C4-2B (cell line): ENCODE measurements at regions not wholly inside any gene's neighbourhood (a gene's known extent, or its start where the extent isn't known, plus 50 kb on each side); places are given as distances from the start of the nearest gene placed in this dataset.

Experiments used
- ZFX ChIP-seq: fragments of 450-650 bp; IDR thresholded peaks from 2 replicates; pipeline ENCODE4 v1.6.1; 2017
- TF ChIP-seq, protein P1 (sequence below): fragments of 450-650 bp; conservative IDR thresholded peaks from 2 replicates; pipeline ENCODE4 v1.5.1; 2017; ENCODE audit warnings: mild to moderate bottlenecking

DNA sequence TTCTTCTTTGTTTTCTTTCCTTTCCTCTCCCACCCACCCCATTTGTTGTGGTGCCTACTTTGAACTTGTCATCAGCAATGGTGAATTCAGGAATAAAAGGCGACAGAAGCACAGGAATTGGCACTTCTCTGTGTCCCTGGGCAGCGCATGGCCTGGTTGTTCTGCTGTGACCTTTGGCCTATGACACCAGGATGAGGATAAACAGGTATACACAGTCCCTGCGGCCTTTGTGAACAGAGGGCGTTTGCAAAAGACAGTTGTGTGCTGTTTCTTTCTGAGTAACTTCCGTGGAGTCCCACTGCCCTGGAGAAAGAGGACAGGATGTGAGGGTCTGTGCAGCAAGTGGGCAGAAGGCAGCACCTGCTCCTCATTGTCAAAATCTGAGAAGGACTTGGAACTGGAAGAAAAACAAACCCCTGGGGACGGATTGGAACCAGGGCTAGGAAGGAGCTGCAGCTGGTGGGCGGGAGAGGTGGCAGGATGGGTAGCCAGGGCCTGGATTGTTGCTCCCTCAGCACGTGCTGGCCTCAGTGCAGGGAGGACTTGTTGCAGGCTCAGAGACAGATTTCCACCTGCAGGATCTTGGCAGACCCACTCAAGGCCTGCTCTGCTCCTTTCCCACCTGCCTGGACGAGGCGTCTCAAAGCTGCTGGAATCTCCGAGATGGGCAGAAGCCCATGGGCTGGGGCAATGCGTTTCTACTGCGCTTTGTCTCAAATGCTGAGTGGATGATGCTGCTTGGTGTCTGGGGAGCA lies 159.5 kb downstream of the ACKR3 start:
- TF ChIP-seq, protein P1, sequence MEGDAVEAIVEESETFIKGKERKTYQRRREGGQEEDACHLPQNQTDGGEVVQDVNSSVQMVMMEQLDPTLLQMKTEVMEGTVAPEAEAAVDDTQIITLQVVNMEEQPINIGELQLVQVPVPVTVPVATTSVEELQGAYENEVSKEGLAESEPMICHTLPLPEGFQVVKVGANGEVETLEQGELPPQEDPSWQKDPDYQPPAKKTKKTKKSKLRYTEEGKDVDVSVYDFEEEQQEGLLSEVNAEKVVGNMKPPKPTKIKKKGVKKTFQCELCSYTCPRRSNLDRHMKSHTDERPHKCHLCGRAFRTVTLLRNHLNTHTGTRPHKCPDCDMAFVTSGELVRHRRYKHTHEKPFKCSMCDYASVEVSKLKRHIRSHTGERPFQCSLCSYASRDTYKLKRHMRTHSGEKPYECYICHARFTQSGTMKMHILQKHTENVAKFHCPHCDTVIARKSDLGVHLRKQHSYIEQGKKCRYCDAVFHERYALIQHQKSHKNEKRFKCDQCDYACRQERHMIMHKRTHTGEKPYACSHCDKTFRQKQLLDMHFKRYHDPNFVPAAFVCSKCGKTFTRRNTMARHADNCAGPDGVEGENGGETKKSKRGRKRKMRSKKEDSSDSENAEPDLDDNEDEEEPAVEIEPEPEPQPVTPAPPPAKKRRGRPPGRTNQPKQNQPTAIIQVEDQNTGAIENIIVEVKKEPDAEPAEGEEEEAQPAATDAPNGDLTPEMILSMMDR: no peak
- TF ChIP-seq ZFX: no peak
